Muscle of leg (tissue), 3 donors: ENCODE measurements at regions not wholly inside any gene's neighbourhood (a gene's known extent, or its start where the extent isn't known, plus 50 kb on each side); places are given as distances from the start of the nearest gene placed in this dataset.

ENCODE experiments used
- DNase-seq: peaks from one replicate; pipeline ENCODE4 v3.0.0; 2013
- H3K27ac ChIP-seq: one replicate; pipeline ENCODE4 v1.5.1; 2013; ENCODE audit warnings: mild to moderate bottlenecking, low read length, control low read depth
- H3K27me3 ChIP-seq: one replicate; pipeline ENCODE4 v1.6.1; 2013; ENCODE audit warnings: low read length; ENCODE audit not compliant: control insufficient read depth, insufficient read depth
- H3K36me3 ChIP-seq: one replicate; pipeline ENCODE4 v1.6.1; 2013; ENCODE audit warnings: low read length; ENCODE audit not compliant: control insufficient read depth, insufficient read depth
- H3K4me1 ChIP-seq: one replicate; pipeline ENCODE4 v1.6.1; 2013; ENCODE audit warnings: low read length; ENCODE audit not compliant: control insufficient read depth, insufficient read depth
- H3K4me3 ChIP-seq: one replicate; pipeline ENCODE4 v1.5.1; 2013; ENCODE audit warnings: low read length, control low read depth
- H3K9me3 ChIP-seq: replicated peaks from 2 replicates; pipeline ENCODE4 v1.6.1; 2013; ENCODE audit warnings: low read depth, low read length; ENCODE audit not compliant: control insufficient read depth
- WGBS: methylation state at CpG from one replicate; pipeline ENCODE4 v1.1.5; 2013; ENCODE audit warnings: missing lambda C conversion rate; ENCODE audit not compliant: insufficient coverage; 5-methylcytosine and 5-hydroxymethylcytosine counted together

GRCh38 chr17:12421646-12422306, 243.9 kb upstream of the MYOCD start:
- Histone ChIP-seq H3K27me3 (no peaks in the 10 kb centered on the region), H3K36me3 (no peaks in the 10 kb centered on the region), H3K4me1 (no peaks in the 10 kb centered on the region), H3K4me3 (no peak overlapping the region), H3K27ac (no peak overlapping the region), H3K9me3 (peaks cover 3% of the 10 kb centered on the region)
- WGBS: 26% methylated on average over 2 of the region's 15 CpGs
- no peak for DNase-seq

GRCh38 chr17:12422651-12423050, 243.0 kb upstream of the MYOCD start:
- Histone ChIP-seq H3K27me3 (no peaks in the 10 kb centered on the region), H3K27ac (no peak overlapping the region), H3K4me3 (no peak overlapping the region), H3K4me1 (no peaks in the 10 kb centered on the region), H3K36me3 (no peaks in the 10 kb centered on the region), H3K9me3 (peaks cover 3% of the 10 kb centered on the region)
- WGBS: 58% methylated on average over 13 of the region's 13 CpGs
- DNase-seq: peak; percentile 16

GRCh38 chr17:12423337-12423736, 242.4 kb upstream of the MYOCD start:
- Histone ChIP-seq H3K9me3 (peaks cover 3% of the 10 kb centered on the region), H3K4me1 (no peaks in the 10 kb centered on the region), H3K36me3 (no peaks in the 10 kb centered on the region), H3K27ac (no peak overlapping the region), H3K4me3 (no peak overlapping the region), H3K27me3 (no peaks in the 10 kb centered on the region)
- 79% methylated on average over 7 of the region's 7 CpGs for WGBS
- DNase-seq: no peak

- H3K36me3 ChIP-seq: no peaks in the 10 kb centered on the region
- WGBS: 40% methylated on average over 2 of the region's 5 CpGs
- H3K9me3 ChIP-seq: no peaks in the 10 kb centered on the region
- H3K4me3 ChIP-seq: no peak overlapping the region
- no peaks in the 10 kb centered on the region for H3K27me3 ChIP-seq
- no peak overlapping the region for H3K27ac ChIP-seq
- H3K4me1 ChIP-seq: no peaks in the 10 kb centered on the region
- no peak for DNase-seq
Measured at GRCh38 chr17:12429116-12429515, 236.6 kb upstream of the MYOCD start.

GRCh38 chr17:12431188-12431587, 234.5 kb upstream of the MYOCD start:
- 44% methylated on average over 1 of the region's 4 CpGs for WGBS
- H3K4me1 ChIP-seq: no peaks in the 10 kb centered on the region

GRCh38 chr17:12438212-12438611, 227.5 kb upstream of the MYOCD start:
- Histone ChIP-seq H3K27ac (no peak overlapping the region), H3K36me3 (no peaks in the 10 kb centered on the region), H3K9me3 (no peaks in the 10 kb centered on the region), H3K4me3 (no peak overlapping the region), H3K27me3 (no peaks in the 10 kb centered on the region), H3K4me1 (no peaks in the 10 kb centered on the region)
- DNase-seq: no peak
- WGBS: no CpG with 5 or more reads among the region's 6 CpGs

More at GRCh38 chr17:12431188-12431587, 234.5 kb upstream of the MYOCD start:
- Histone ChIP-seq H3K27me3 (no peaks in the 10 kb centered on the region), H3K9me3 (no peaks in the 10 kb centered on the region), H3K27ac (no peak overlapping the region), H3K4me3 (no peak overlapping the region), H3K36me3 (no peaks in the 10 kb centered on the region)
- no peak for DNase-seq

GRCh38 chr17:12438813-12439586, 226.7 kb upstream of the MYOCD start:
- 40% methylated on average over 2 of the region's 10 CpGs for WGBS
- no peaks in the 10 kb centered on the region for H3K4me1 ChIP-seq
- no peak for DNase-seq
- no peaks in the 10 kb centered on the region for H3K9me3 ChIP-seq
- H3K4me3 ChIP-seq: no peak overlapping the region
- no peaks in the 10 kb centered on the region for H3K27me3 ChIP-seq
- no peak overlapping the region for H3K27ac ChIP-seq
- H3K36me3 ChIP-seq: no peaks in the 10 kb centered on the region

GRCh38 chr17:12445331-12445730, 220.4 kb upstream of the MYOCD start:
- H3K4me1 ChIP-seq: no peaks in the 10 kb centered on the region
- no peak overlapping the region for H3K27ac ChIP-seq
- H3K27me3 ChIP-seq: no peaks in the 10 kb centered on the region
- WGBS: no CpG with 5 or more reads among the region's 1 CpG
- no peak for DNase-seq
- no peaks in the 10 kb centered on the region for H3K36me3 ChIP-seq
- no peaks in the 10 kb centered on the region for H3K9me3 ChIP-seq
- no peak overlapping the region for H3K4me3 ChIP-seq

GRCh38 chr17:12457493-12457892, 208.2 kb upstream of the MYOCD start:
- Histone ChIP-seq H3K27ac (no peak overlapping the region), H3K4me1 (no peaks in the 10 kb centered on the region), H3K36me3 (no peaks in the 10 kb centered on the region), H3K4me3 (no peak overlapping the region), H3K9me3 (peaks cover 11% of the 10 kb centered on the region), H3K27me3 (no peaks in the 10 kb centered on the region)
- DNase-seq: no peak
- whole genome bisulfite sequencing: no CpG with 5 or more reads among the region's 1 CpG

GRCh38 chr17:12459736-12460135, 206.0 kb upstream of the MYOCD start:
- Histone ChIP-seq H3K36me3 (no peaks in the 10 kb centered on the region), H3K27ac (no peak overlapping the region), H3K4me3 (no peak overlapping the region), H3K27me3 (no peaks in the 10 kb centered on the region), H3K4me1 (no peaks in the 10 kb centered on the region), H3K9me3 (peaks cover 11% of the 10 kb centered on the region)
- DNase-seq: no peak
